GM11168 (cell line): ENCODE measurements at regions not wholly inside any gene's neighbourhood (a gene's known extent, or its start where the extent isn't known, plus 50 kb on each side); places are given as distances from the start of the nearest gene placed in this dataset.
"Not testable (repeated sequence)": the region's sequence is repeated elsewhere in the genome, so short reads cannot be mapped to it uniquely, and the experiment has no call there.

Experiments used
- in situ Hi-C: fragments of 300-500 bp; cut with MboI; formaldehyde crosslinking; loops from one replicate; pipeline ENCODE4 v1.12.0; 2022; ENCODE audit warnings: low sequenced_read_pairs; ENCODE audit not compliant: unreplicated experiment

- in situ Hi-C loops: no loop called here
Measured at GRCh38 chr4:11070813-11071212, 357.9 kb downstream of the HS3ST1 start.

GRCh38 chr4:11069581-11070211, 359.0 kb downstream of the HS3ST1 start:
- in situ Hi-C loops: no loop called here

- in situ Hi-C loops: no loop called here
Measured at GRCh38 chr4:11069083-11069482, 359.6 kb downstream of the HS3ST1 start.

GRCh38 chr4:11066584-11066983, 362.1 kb downstream of the HS3ST1 start:
- in situ Hi-C loops: not testable (repeated sequence)

GRCh38 chr4:11060637-11061036, 368.1 kb downstream of the HS3ST1 start:
- in situ Hi-C loops: not testable (repeated sequence)

- in situ Hi-C loops: not testable (repeated sequence)
Measured at GRCh38 chr4:11054937-11055336, 370.4 kb upstream of the CLNK start.

- in situ Hi-C loops: no loop called here
Measured at GRCh38 chr4:11053601-11054220, 369.1 kb upstream of the CLNK start.

GRCh38 chr4:11051181-11051580, 366.6 kb upstream of the CLNK start:
- in situ Hi-C loops: no loop called here

- in situ Hi-C loops: no loop called here
Measured at GRCh38 chr4:11050766-11051165, 366.2 kb upstream of the CLNK start.

- in situ Hi-C loops: no loop called here
Measured at GRCh38 chr4:11049001-11049400, 364.4 kb upstream of the CLNK start.

GRCh38 chr4:11042760-11043159, 358.2 kb upstream of the CLNK start:
- in situ Hi-C loops: no loop called here

- in situ Hi-C loops: no loop called here
Measured at GRCh38 chr4:11039634-11040131, 355.1 kb upstream of the CLNK start.

GRCh38 chr4:11038926-11039325, 354.4 kb upstream of the CLNK start:
- in situ Hi-C loops: no loop called here

- in situ Hi-C loops: no loop called here
Measured at GRCh38 chr4:11037637-11038036, 353.1 kb upstream of the CLNK start.

- in situ Hi-C loops: no loop called here
Measured at GRCh38 chr4:11028334-11028733, 343.8 kb upstream of the CLNK start.

- in situ Hi-C loops: no loop called here
Measured at GRCh38 chr4:11021333-11021732, 336.8 kb upstream of the CLNK start.

- in situ Hi-C loops: no loop called here
Measured at GRCh38 chr4:11019451-11020240, 335.1 kb upstream of the CLNK start.

GRCh38 chr4:11014199-11014598, 329.6 kb upstream of the CLNK start:
- in situ Hi-C loops: no loop called here

GRCh38 chr4:11013094-11013664, 328.6 kb upstream of the CLNK start:
- in situ Hi-C loops: no loop called here

- in situ Hi-C loops: no loop called here
Measured at GRCh38 chr4:11011249-11011648, 326.7 kb upstream of the CLNK start.

GRCh38 chr4:11010624-11011023, 326.1 kb upstream of the CLNK start:
- in situ Hi-C loops: no loop called here
